HepG2 (cell line): ENCODE measurements at regions not wholly inside any gene's neighbourhood (a gene's known extent, or its start where the extent isn't known, plus 50 kb on each side); places are given as distances from the start of the nearest gene placed in this dataset.

Experiments used
- ATAD3A ChIP-seq: sonication (generic); formaldehyde crosslinking; IDR thresholded peaks from 2 replicates; pipeline ENCODE4 v1.4.0; 2020; ENCODE audit warnings: missing genetic modification reagents
- CEBPB ChIP-seq: IDR thresholded peaks from 2 replicates; pipeline ENCODE4 v1.6.1; 2011; ENCODE audit warnings: low read depth, low read length, improper control_type of control experiment, borderline replicate concordance
- CREB1 ChIP-seq, 2 experiments: fragments of 450-650 bp in 1 of 2; IDR thresholded peaks; 2 replicates each; pipeline ENCODE4 v1.6.1; 2016 to 2017; ENCODE audit warnings: control low read depth in 1 of 2, mild to moderate bottlenecking in 1 of 2, missing compliant biosample characterization in 1 of 2, missing genetic modification characterization in 1 of 2
- KMT2A ChIP-seq: sonication (generic); formaldehyde crosslinking; IDR thresholded peaks from 2 replicates; pipeline ENCODE4 v1.4.0; 2020; ENCODE audit warnings: missing genetic modification reagents
- MAX ChIP-seq: IDR thresholded peaks from 2 replicates; pipeline ENCODE4 v1.6.1; 2012; ENCODE audit warnings: inconsistent platforms
- MTF1 ChIP-seq: sonication (generic); formaldehyde crosslinking; IDR thresholded peaks from 2 replicates; pipeline ENCODE4 v1.5.0; 2020; ENCODE audit warnings: missing genetic modification reagents
- MYNN ChIP-seq: sonication (generic); formaldehyde crosslinking; IDR thresholded peaks from 2 replicates; pipeline ENCODE4 v1.4.0; 2020; ENCODE audit warnings: mild to moderate bottlenecking, low read depth, missing genetic modification reagents
- ONECUT2 ChIP-seq: sonication (generic); formaldehyde crosslinking; IDR thresholded peaks from 2 replicates; pipeline ENCODE4 v1.4.0; 2020; ENCODE audit warnings: missing genetic modification reagents
- SIN3A ChIP-seq: IDR thresholded peaks from 2 replicates; pipeline ENCODE4 v1.6.1; 2011; ENCODE audit warnings: low read depth, mild to moderate bottlenecking, control low read depth, low read length, borderline replicate concordance
- SNAI1 ChIP-seq: sonication (generic); formaldehyde crosslinking; IDR thresholded peaks from 2 replicates; pipeline ENCODE4 v1.5.0; 2020; ENCODE audit warnings: mild to moderate bottlenecking, missing genetic modification reagents, borderline replicate concordance
- SRSF9 ChIP-seq: fragments of 200-400 bp; formaldehyde crosslinking; IDR thresholded peaks from 2 replicates; pipeline ENCODE4 v1.6.1; 2018; ENCODE audit warnings: borderline replicate concordance, mild to moderate bottlenecking, low read depth, low read length; ENCODE audit not compliant: insufficient read depth, poor library complexity, severe bottlenecking
- TCF7 ChIP-seq: sonication (generic); IDR thresholded peaks from 2 replicates; pipeline ENCODE4 v1.6.1; 2016; ENCODE audit warnings: antibody characterized with exemption, low read depth
- YY1 ChIP-seq: IDR thresholded peaks from 2 replicates; pipeline ENCODE4 v1.6.1; 2011; ENCODE audit warnings: low read length, low read depth, moderate library complexity, mild to moderate bottlenecking; ENCODE audit not compliant: insufficient read depth, insufficient replicate concordance
- ZBTB8A ChIP-seq: sonication (generic); formaldehyde crosslinking; IDR thresholded peaks from 2 replicates; pipeline ENCODE4 v1.4.0; 2020; ENCODE audit warnings: mild to moderate bottlenecking, low read depth, missing genetic modification reagents, borderline replicate concordance
- ZNF549 ChIP-seq: sonication (generic); formaldehyde crosslinking; IDR thresholded peaks from 2 replicates; pipeline ENCODE4 v1.5.0; 2020; ENCODE audit warnings: missing genetic modification reagents
- TF ChIP-seq, protein P1 (sequence below): sonication (generic); formaldehyde crosslinking; IDR thresholded peaks from 2 replicates; pipeline ENCODE4 v1.9.0; 2021; ENCODE audit warnings: missing genetic modification reagents, borderline replicate concordance
- TF ChIP-seq, protein P2 (sequence below): sonication (generic); formaldehyde crosslinking; IDR thresholded peaks from 2 replicates; pipeline ENCODE4 v1.4.0; 2020; ENCODE audit warnings: missing genetic modification reagents
- TF ChIP-seq, protein P3 (sequence below): sonication (generic); formaldehyde crosslinking; IDR thresholded peaks from 2 replicates; pipeline ENCODE4 v1.8.1; 2023; ENCODE audit warnings: missing genetic modification reagents, inconsistent platforms, borderline replicate concordance
- TF ChIP-seq, protein P4 (sequence below): sonication (generic); formaldehyde crosslinking; IDR thresholded peaks from 2 replicates; pipeline ENCODE4 v1.4.0; 2020; ENCODE audit warnings: missing genetic modification reagents, mild to moderate bottlenecking, borderline replicate concordance

GRCh38 chr1:228655796-228656394 is 79.4 kb upstream of the RHOU start (continued):
- TF ChIP-seq, protein P1, sequence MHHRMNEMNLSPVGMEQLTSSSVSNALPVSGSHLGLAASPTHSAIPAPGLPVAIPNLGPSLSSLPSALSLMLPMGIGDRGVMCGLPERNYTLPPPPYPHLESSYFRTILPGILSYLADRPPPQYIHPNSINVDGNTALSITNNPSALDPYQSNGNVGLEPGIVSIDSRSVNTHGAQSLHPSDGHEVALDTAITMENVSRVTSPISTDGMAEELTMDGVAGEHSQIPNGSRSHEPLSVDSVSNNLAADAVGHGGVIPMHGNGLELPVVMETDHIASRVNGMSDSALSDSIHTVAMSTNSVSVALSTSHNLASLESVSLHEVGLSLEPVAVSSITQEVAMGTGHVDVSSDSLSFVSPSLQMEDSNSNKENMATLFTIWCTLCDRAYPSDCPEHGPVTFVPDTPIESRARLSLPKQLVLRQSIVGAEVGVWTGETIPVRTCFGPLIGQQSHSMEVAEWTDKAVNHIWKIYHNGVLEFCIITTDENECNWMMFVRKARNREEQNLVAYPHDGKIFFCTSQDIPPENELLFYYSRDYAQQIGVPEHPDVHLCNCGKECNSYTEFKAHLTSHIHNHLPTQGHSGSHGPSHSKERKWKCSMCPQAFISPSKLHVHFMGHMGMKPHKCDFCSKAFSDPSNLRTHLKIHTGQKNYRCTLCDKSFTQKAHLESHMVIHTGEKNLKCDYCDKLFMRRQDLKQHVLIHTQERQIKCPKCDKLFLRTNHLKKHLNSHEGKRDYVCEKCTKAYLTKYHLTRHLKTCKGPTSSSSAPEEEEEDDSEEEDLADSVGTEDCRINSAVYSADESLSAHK (CRISPR knock-in tag): no peak
- TF ChIP-seq SNAI1 (CRISPR knock-in tag): no peak
- no peak for TF ChIP-seq ZNF549 (CRISPR knock-in tag)
- TF ChIP-seq CREB1 (IDR thresholded peaks at IDR 0.05): no peak
- no peak for TF ChIP-seq CREB1 (CRISPR knock-in tag; IDR thresholded peaks at IDR 0.05)
- no peak for TF ChIP-seq SRSF9
- TF ChIP-seq, protein P2, sequence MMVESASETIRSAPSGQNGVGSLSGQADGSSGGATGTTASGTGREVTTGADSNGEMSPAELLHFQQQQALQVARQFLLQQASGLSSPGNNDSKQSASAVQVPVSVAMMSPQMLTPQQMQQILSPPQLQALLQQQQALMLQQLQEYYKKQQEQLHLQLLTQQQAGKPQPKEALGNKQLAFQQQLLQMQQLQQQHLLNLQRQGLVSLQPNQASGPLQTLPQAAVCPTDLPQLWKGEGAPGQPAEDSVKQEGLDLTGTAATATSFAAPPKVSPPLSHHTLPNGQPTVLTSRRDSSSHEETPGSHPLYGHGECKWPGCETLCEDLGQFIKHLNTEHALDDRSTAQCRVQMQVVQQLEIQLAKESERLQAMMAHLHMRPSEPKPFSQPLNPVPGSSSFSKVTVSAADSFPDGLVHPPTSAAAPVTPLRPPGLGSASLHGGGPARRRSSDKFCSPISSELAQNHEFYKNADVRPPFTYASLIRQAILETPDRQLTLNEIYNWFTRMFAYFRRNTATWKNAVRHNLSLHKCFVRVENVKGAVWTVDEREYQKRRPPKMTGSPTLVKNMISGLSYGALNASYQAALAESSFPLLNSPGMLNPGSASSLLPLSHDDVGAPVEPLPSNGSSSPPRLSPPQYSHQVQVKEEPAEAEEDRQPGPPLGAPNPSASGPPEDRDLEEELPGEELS: no peak; the same call in 1 of the 2 replicates
- no peak for TF ChIP-seq MTF1 (CRISPR knock-in tag)
- no peak for TF ChIP-seq ATAD3A
- TF ChIP-seq KMT2A (CRISPR knock-in tag): no peak
- TF ChIP-seq SIN3A: no peak
- peak; percentile 67 for TF ChIP-seq CEBPB
- TF ChIP-seq, protein P3, sequence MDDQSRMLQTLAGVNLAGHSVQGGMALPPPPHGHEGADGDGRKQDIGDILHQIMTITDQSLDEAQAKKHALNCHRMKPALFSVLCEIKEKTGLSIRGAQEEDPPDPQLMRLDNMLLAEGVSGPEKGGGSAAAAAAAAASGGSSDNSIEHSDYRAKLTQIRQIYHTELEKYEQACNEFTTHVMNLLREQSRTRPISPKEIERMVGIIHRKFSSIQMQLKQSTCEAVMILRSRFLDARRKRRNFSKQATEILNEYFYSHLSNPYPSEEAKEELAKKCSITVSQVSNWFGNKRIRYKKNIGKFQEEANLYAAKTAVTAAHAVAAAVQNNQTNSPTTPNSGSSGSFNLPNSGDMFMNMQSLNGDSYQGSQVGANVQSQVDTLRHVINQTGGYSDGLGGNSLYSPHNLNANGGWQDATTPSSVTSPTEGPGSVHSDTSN (CRISPR knock-in tag): no peak
- TF ChIP-seq TCF7: no peak
- no peak for TF ChIP-seq YY1
- TF ChIP-seq ONECUT2 (CRISPR knock-in tag): peak; percentile 44; the same call in 1 of the 2 replicates
- no peak for TF ChIP-seq MAX
- TF ChIP-seq ZBTB8A (CRISPR knock-in tag): no peak
- no peak for TF ChIP-seq MYNN
- TF ChIP-seq, protein P4, sequence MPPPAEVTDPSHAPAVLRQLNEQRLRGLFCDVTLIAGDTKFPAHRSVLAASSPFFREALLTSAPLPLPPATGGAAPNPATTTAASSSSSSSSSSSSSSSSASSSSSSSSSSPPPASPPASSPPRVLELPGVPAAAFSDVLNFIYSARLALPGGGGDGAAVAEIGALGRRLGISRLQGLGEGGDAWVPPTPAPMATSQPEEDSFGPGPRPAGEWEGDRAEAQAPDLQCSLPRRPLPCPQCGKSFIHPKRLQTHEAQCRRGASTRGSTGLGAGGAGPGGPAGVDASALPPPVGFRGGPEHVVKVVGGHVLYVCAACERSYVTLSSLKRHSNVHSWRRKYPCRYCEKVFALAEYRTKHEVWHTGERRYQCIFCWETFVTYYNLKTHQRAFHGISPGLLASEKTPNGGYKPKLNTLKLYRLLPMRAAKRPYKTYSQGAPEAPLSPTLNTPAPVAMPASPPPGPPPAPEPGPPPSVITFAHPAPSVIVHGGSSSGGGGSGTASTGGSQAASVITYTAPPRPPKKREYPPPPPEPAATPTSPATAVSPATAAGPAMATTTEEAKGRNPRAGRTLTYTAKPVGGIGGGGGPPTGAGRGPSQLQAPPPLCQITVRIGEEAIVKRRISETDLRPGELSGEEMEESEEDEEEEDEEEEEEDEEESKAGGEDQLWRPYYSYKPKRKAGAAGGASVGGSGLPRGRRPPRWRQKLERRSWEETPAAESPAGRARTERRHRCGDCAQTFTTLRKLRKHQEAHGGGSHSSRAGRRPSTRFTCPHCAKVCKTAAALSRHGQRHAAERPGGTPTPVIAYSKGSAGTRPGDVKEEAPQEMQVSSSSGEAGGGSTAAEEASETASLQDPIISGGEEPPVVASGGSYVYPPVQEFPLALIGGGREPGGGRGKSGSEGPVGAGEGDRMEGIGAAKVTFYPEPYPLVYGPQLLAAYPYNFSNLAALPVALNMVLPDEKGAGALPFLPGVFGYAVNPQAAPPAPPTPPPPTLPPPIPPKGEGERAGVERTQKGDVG: no peak
